ENCODE measurements at regions not wholly inside any gene's neighbourhood (a gene's known extent, or its start where the extent isn't known, plus 50 kb on each side); places are given as distances from the start of the nearest gene placed in this dataset.

GRCh38 chr14:61602003-61602732 is 93.1 kb upstream of the HIF1A start:
- Histone ChIP-seq H3K27me3 (ENCODE audit: low read depth) (no peaks in the 10 kb centered on the region), H3K4me1 (peaks cover 17% of the 10 kb centered on the region), H3K27ac (replicated peaks) (no peak overlapping the region), H3K36me3 (no peaks in the 10 kb centered on the region), H3K4me3 (no peak overlapping the region), H3K9me3 (replicated peaks) (no peaks in the 10 kb centered on the region)
- intact Hi-C loops (cut with micrococcal nuclease) = no loop called here
- no peak for TF ChIP-seq CTCF (IDR thresholded peaks at IDR 0.05; ENCODE audit: borderline replicate concordance)
- DNase-seq = no peak

- no peak for TF ChIP-seq CTCF (IDR thresholded peaks at IDR 0.05; ENCODE audit: borderline replicate concordance)
- no peak for DNase-seq
- H3K4me1 ChIP-seq = peaks cover 17% of the 10 kb centered on the region
- H3K27me3 ChIP-seq (ENCODE audit: low read depth) = no peaks in the 10 kb centered on the region
- intact Hi-C loops (cut with micrococcal nuclease) = no loop called here
- no peaks in the 10 kb centered on the region for H3K9me3 ChIP-seq (replicated peaks)
- no peaks in the 10 kb centered on the region for H3K36me3 ChIP-seq
- no peak overlapping the region for H3K4me3 ChIP-seq
- no peak overlapping the region for H3K27ac ChIP-seq (replicated peaks)
These were observed 92.6 kb upstream of the HIF1A start for GRCh38 chr14:61602733-61603077.

GRCh38 chr14:61603736-61604135 is 91.6 kb upstream of the HIF1A start:
- H3K9me3 ChIP-seq (replicated peaks) = no peaks in the 10 kb centered on the region
- DNase-seq = no peak
- intact Hi-C loops (cut with micrococcal nuclease) = no loop called here
- no peaks in the 10 kb centered on the region for H3K27me3 ChIP-seq (ENCODE audit: low read depth)
- no peak overlapping the region for H3K27ac ChIP-seq (replicated peaks)
- no peak for TF ChIP-seq CTCF (IDR thresholded peaks at IDR 0.05; ENCODE audit: borderline replicate concordance)
- no peak overlapping the region for H3K4me3 ChIP-seq
- H3K4me1 ChIP-seq = peaks cover 18% of the 10 kb centered on the region
- H3K36me3 ChIP-seq = no peaks in the 10 kb centered on the region

- intact Hi-C loops (cut with micrococcal nuclease) = no loop called here
- H3K27ac ChIP-seq (replicated peaks) = no peak overlapping the region
These were observed 87.6 kb upstream of the HIF1A start for GRCh38 chr14:61607570-61608244.

More at GRCh38 chr14:61607570-61608244, 87.6 kb upstream of the HIF1A start:
- no peak for TF ChIP-seq CTCF (IDR thresholded peaks at IDR 0.05; ENCODE audit: borderline replicate concordance)
- no peak overlapping the region for H3K4me3 ChIP-seq
- DNase-seq = no peak
- peaks cover 19% of the 10 kb centered on the region for H3K4me1 ChIP-seq
- no peaks in the 10 kb centered on the region for H3K9me3 ChIP-seq (replicated peaks)
- no peaks in the 10 kb centered on the region for H3K27me3 ChIP-seq (ENCODE audit: low read depth)
- no peaks in the 10 kb centered on the region for H3K36me3 ChIP-seq

Measured in left ventricle myocardium inferior (tissue), 1 donor.